ENCODE measurements at regions not wholly inside any gene's neighbourhood (a gene's known extent, or its start where the extent isn't known, plus 50 kb on each side); places are given as distances from the start of the nearest gene placed in this dataset.

- DNase-seq = no peak
Measured at GRCh38 chr6:73901986-73902385, 206.0 kb downstream of the CD109 start.

GRCh38 chr6:73901311-73901710 lies 205.3 kb downstream of the CD109 start:
- DNase-seq = no peak

GRCh38 chr6:73898599-73898998 lies 202.6 kb downstream of the CD109 start:
- DNase-seq = no peak

GRCh38 chr6:73893696-73894095 lies 197.7 kb downstream of the CD109 start:
- DNase-seq = no peak

GRCh38 chr6:73888050-73888449 lies 192.0 kb downstream of the CD109 start:
- DNase-seq = no peak

- DNase-seq = no peak
Measured at GRCh38 chr6:73885393-73885792, 189.4 kb downstream of the CD109 start.

GRCh38 chr6:73884540-73884939 lies 188.5 kb downstream of the CD109 start:
- no peak for DNase-seq

GRCh38 chr6:73879501-73880293 lies 183.7 kb downstream of the CD109 start:
- no peak for DNase-seq

- DNase-seq = no peak
Measured at GRCh38 chr6:73878403-73878802, 182.4 kb downstream of the CD109 start.
